OCI-LY1 (cell line): ENCODE measurements at regions not wholly inside any gene's neighbourhood (a gene's known extent, or its start where the extent isn't known, plus 50 kb on each side); places are given as distances from the start of the nearest gene placed in this dataset.

ENCODE experiments used
- H2AFZ ChIP-seq: fragments of 200-600 bp; sonication (generic), shearing (Covaris generic); 2 replicates; pipeline ENCODE4 v1.6.0; 2014; ENCODE audit warnings: antibody characterized with exemption, mild to moderate bottlenecking, low read length
- H3F3A ChIP-seq: fragments of 200-600 bp; sonication (generic), shearing (Covaris generic); 2 replicates; pipeline ENCODE4 v1.6.0; 2014; ENCODE audit warnings: mild to moderate bottlenecking, antibody characterized with exemption, low read length, moderate library complexity; ENCODE audit not compliant: insufficient read depth
- H3K27ac ChIP-seq: fragments of 200-600 bp; sonication (generic); 2 replicates; pipeline ENCODE4 v1.5.1; 2014; ENCODE audit warnings: low read length, mixed run types, mild to moderate bottlenecking, low read depth; ENCODE audit not compliant: poor library complexity, severe bottlenecking
- H3K27me3 ChIP-seq: fragments of 200-600 bp; sonication (generic); 2 replicates; pipeline ENCODE4 v1.6.0; 2014; ENCODE audit warnings: antibody characterized with exemption, mild to moderate bottlenecking, low read length, moderate library complexity; ENCODE audit not compliant: insufficient read depth
- H3K36me3 ChIP-seq: fragments of 200-600 bp; sonication (generic); 2 replicates; pipeline ENCODE4 v1.6.1; 2014; ENCODE audit warnings: mild to moderate bottlenecking, antibody characterized with exemption, low read length, moderate library complexity, mixed read lengths; ENCODE audit not compliant: insufficient read depth
- H3K4me1 ChIP-seq: fragments of 200-600 bp; sonication (generic); 2 replicates; pipeline ENCODE4 v1.5.1; 2014; ENCODE audit warnings: mild to moderate bottlenecking, low read length, moderate library complexity; ENCODE audit not compliant: insufficient read depth, severe bottlenecking
- H3K4me2 ChIP-seq: fragments of 200-600 bp; sonication (generic), shearing (Covaris generic); 2 replicates; pipeline ENCODE4 v1.6.1; 2014; ENCODE audit warnings: low read length
- H3K4me3 ChIP-seq: fragments of 200-600 bp; sonication (generic); 2 replicates; pipeline ENCODE4 v1.5.1; 2014; ENCODE audit warnings: low read length, low read depth, mild to moderate bottlenecking, mixed read lengths; ENCODE audit not compliant: poor library complexity, severe bottlenecking
- H3K79me2 ChIP-seq: fragments of 200-600 bp; shearing (Covaris generic); 2 replicates; pipeline ENCODE4 v1.6.1; 2016; ENCODE audit warnings: mixed run types, low read length, mixed read lengths; ENCODE audit not compliant: insufficient read depth
- H3K9ac ChIP-seq: fragments of 200-600 bp; sonication (generic), shearing (Covaris generic); 2 replicates; pipeline ENCODE4 v1.6.1; 2014; ENCODE audit warnings: mild to moderate bottlenecking, low read length, mixed read lengths
- H3K9me2 ChIP-seq: fragments of 200-600 bp; sonication (generic), shearing (Covaris generic); 2 replicates; pipeline ENCODE4 v1.6.1; 2014; ENCODE audit warnings: low read depth, mild to moderate bottlenecking, low read length, mixed read lengths
- H3K9me3 ChIP-seq: fragments of 200-600 bp; shearing (Covaris generic); 2 replicates; pipeline ENCODE4 v1.6.1; 2014; ENCODE audit warnings: low read length, mixed read lengths
- H4K20me1 ChIP-seq: fragments of 200-600 bp; sonication (generic), shearing (Covaris generic); 2 replicates; pipeline ENCODE4 v1.6.0; 2016; ENCODE audit warnings: mild to moderate bottlenecking, low read length; ENCODE audit not compliant: insufficient read depth
- CTCF ChIP-seq: fragments of 200-600 bp; sonication (generic), shearing (Covaris generic); IDR thresholded peaks from 2 replicates; pipeline ENCODE4 v1.5.1; 2017; ENCODE audit warnings: mild to moderate bottlenecking, antibody characterized with exemption, low read length, moderate library complexity, mixed read lengths
- EZH2 ChIP-seq: fragments of 200-600 bp; sonication (generic), shearing (Covaris generic); IDR thresholded peaks from 2 replicates; pipeline ENCODE4 v1.8.0; 2017; ENCODE audit warnings: borderline replicate concordance, mixed run types, mild to moderate bottlenecking, antibody characterized with exemption, low read length, moderate library complexity, mixed read lengths

- no peak overlapping the region for H3K9ac ChIP-seq
- no peaks in the 10 kb centered on the region for H3K9me2 ChIP-seq
- H3K4me2 ChIP-seq, result no peak overlapping the region
- H3K36me3 ChIP-seq, result no peaks in the 10 kb centered on the region
- no peaks in the 10 kb centered on the region for H3K4me1 ChIP-seq
- H3K27ac ChIP-seq, result no peak overlapping the region
- no peaks in the 10 kb centered on the region for H3K9me3 ChIP-seq
- H4K20me1 ChIP-seq, result no peaks in the 10 kb centered on the region
- no peak overlapping the region for H2AFZ ChIP-seq
- TF ChIP-seq CTCF (no peak), EZH2 (no peak)
- H3F3A ChIP-seq, result no peaks in the 10 kb centered on the region
- no peak overlapping the region for H3K4me3 ChIP-seq
- no peaks in the 10 kb centered on the region for H3K79me2 ChIP-seq
- H3K27me3 ChIP-seq, result no peaks in the 10 kb centered on the region
These were observed 176.3 kb upstream of the LRP1B start for GRCh38 chr2:142307086-142307485.

DNA sequence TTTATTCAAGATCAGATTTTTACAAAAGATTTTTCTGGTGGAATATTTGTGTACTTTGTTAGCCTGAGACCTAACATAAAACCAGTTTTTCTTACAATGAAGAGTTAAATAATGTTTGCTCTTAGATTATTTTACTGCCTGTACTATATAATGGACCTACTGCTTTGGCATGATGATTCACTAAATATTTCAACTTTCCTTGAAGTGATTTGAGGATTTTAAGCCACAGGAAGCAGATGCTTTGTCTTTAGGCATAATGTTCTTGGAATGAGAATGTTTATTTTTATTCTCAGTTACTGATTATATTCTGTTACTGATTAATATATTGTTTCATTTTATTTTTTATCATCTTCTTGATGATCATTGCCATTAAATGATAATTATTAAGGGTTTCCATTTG lies 175.3 kb upstream of the LRP1B start:
- Histone ChIP-seq H3F3A (no peaks in the 10 kb centered on the region), H3K27ac (no peak overlapping the region), H4K20me1 (no peaks in the 10 kb centered on the region), H3K9me2 (no peaks in the 10 kb centered on the region), H3K9ac (no peak overlapping the region), H3K4me3 (no peak overlapping the region), H2AFZ (no peak overlapping the region), H3K4me2 (no peak overlapping the region), H3K27me3 (no peaks in the 10 kb centered on the region), H3K9me3 (no peaks in the 10 kb centered on the region), H3K4me1 (no peaks in the 10 kb centered on the region), H3K36me3 (no peaks in the 10 kb centered on the region), H3K79me2 (no peaks in the 10 kb centered on the region)
- no peak for TF ChIP-seq EZH2
- no peak for TF ChIP-seq CTCF

DNA sequence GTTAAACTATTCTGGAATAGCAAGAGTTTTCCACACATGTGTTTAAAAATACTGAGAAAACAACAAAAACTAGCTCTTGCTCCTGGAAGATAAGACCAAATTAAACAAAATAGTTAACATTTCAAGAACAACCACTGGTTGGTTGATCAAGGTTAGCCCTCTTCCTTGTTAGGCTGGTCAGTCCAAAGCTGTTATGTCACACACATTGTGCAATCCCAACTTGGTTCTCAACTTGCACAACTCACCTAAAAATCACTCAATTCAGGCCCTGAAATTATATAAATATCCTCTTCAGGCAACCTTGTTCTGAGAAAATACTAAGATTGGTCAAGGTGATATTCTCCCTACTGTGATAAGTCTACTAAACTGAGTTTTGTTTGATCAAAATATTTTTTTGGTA lies 169.7 kb upstream of the LRP1B start:
- Histone ChIP-seq H3K79me2 (no peaks in the 10 kb centered on the region), H3F3A (no peaks in the 10 kb centered on the region), H3K4me1 (no peaks in the 10 kb centered on the region), H3K36me3 (no peaks in the 10 kb centered on the region), H4K20me1 (no peaks in the 10 kb centered on the region), H3K9me3 (no peaks in the 10 kb centered on the region), H3K9me2 (no peaks in the 10 kb centered on the region), H3K4me3 (no peak overlapping the region), H3K27me3 (no peaks in the 10 kb centered on the region), H3K4me2 (no peak overlapping the region), H3K9ac (no peak overlapping the region), H2AFZ (no peak overlapping the region), H3K27ac (no peak overlapping the region)
- no peak for TF ChIP-seq EZH2
- no peak for TF ChIP-seq CTCF
